Uterus (tissue), 3 donors: ENCODE measurements at regions not wholly inside any gene's neighbourhood (a gene's known extent, or its start where the extent isn't known, plus 50 kb on each side); places are given as distances from the start of the nearest gene placed in this dataset.

ENCODE experiments used
- DNase-seq, 2 donors: peaks; one replicate each; pipeline ENCODE4 v3.0.0-alpha.2; 2019 to 2020
- H3K27ac ChIP-seq, 2 donors: fragments of 200-600 bp; sonication (generic); 1 replicate in 1 of 2; 2 replicates in 1 of 2; pipeline ENCODE4 v1.5.1; 2016 to 2018
- H3K27me3 ChIP-seq, 2 donors: fragments of 200-600 bp; sonication (generic); one replicate each; pipeline ENCODE4 v1.5.1; 2018 to 2019; ENCODE audit warnings: control low read depth in 1 of 2
- H3K36me3 ChIP-seq, 2 donors: fragments of 200-600 bp; sonication (generic); one replicate each; pipeline ENCODE4 v1.5.1; 2019; ENCODE audit warnings: control low read depth in 1 of 2
- H3K4me1 ChIP-seq, 2 donors: fragments of 200-600 bp; sonication (generic); one replicate each; pipeline ENCODE4 v1.5.1; 2018 to 2019; ENCODE audit warnings: control low read depth in 1 of 2
- H3K4me3 ChIP-seq, 2 donors: fragments of 200-600 bp; sonication (generic); 1 replicate in 1 of 2; 2 replicates in 1 of 2; pipeline ENCODE4 v1.5.1; 2018 to 2019; ENCODE audit warnings: mild to moderate bottlenecking in 1 of 2
- H3K9me3 ChIP-seq, 2 donors: fragments of 200-600 bp; sonication (generic); one replicate each; pipeline ENCODE4 v1.5.1; 2019; ENCODE audit warnings: control low read depth in 1 of 2
- CTCF ChIP-seq, 4 experiments: fragments of 200-600 bp in 2 of 4; fragments of 450-650 bp in 2 of 4; sonication (generic) in 2 of 4; IDR thresholded peaks; one replicate each; pipeline ENCODE4 v1.5.1; 2016 to 2019; ENCODE audit warnings: antibody characterized with exemption in 4 of 4, mild to moderate bottlenecking in 2 of 4, moderate library complexity in 1 of 4
- POLR2A ChIP-seq, 2 donors: fragments of 450-650 bp; IDR thresholded peaks; one replicate each; pipeline ENCODE4 v1.6.1; 2016; ENCODE audit warnings: antibody characterized with exemption in 2 of 2, mild to moderate bottlenecking in 1 of 2, moderate library complexity in 1 of 2
- intact Hi-C: fragments of 100-400 bp; cut with DNase I; formaldehyde crosslinking; loops from one replicate; pipeline ENCODE4 v1.15.1; 2023; ENCODE audit warnings: low total_unique reads
- donor health status: DM: yes; HTN: yes; CAD: no.

- Histone ChIP-seq H3K27ac (no peak overlapping the region), H3K4me3 (no peak overlapping the region), H3K27me3 (no peaks in the 10 kb centered on the region), H3K9me3 (no peaks in the 10 kb centered on the region), H3K36me3 (no peaks in the 10 kb centered on the region), H3K4me1 (no peaks in the 10 kb centered on the region)
- TF ChIP-seq CTCF (IDR thresholded peaks at IDR 0.05) (no peak), POLR2A (IDR thresholded peaks at IDR 0.05) (no peak)
- intact Hi-C loops: no loop called here
- no peak for DNase-seq
Measured at GRCh38 chr2:215817046-215817445, 196.3 kb downstream of the MREG start.

- Histone ChIP-seq H3K27ac (no peak overlapping the region), H3K27me3 (no peaks in the 10 kb centered on the region), H3K9me3 (no peaks in the 10 kb centered on the region), H3K36me3 (no peaks in the 10 kb centered on the region), H3K4me3 (no peak overlapping the region), H3K4me1 (no peaks in the 10 kb centered on the region)
- DNase-seq: no peak
- intact Hi-C loops: no loop called here
- no peak for TF ChIP-seq CTCF (IDR thresholded peaks at IDR 0.05)
- TF ChIP-seq POLR2A (IDR thresholded peaks at IDR 0.05): no peak
Measured at GRCh38 chr2:215816424-215816823, 196.9 kb downstream of the MREG start.

- Histone ChIP-seq H3K9me3 (no peaks in the 10 kb centered on the region), H3K4me1 (no peaks in the 10 kb centered on the region), H3K4me3 (no peak overlapping the region), H3K27me3 (no peaks in the 10 kb centered on the region), H3K36me3 (no peaks in the 10 kb centered on the region), H3K27ac (no peak overlapping the region)
- TF ChIP-seq POLR2A (IDR thresholded peaks at IDR 0.05): no peak
- TF ChIP-seq CTCF (IDR thresholded peaks at IDR 0.05): no peak
- intact Hi-C loops: no loop called here
- no peak for DNase-seq
Measured at GRCh38 chr2:215815960-215816359, 197.4 kb downstream of the MREG start.

GRCh38 chr2:215812966-215813365 lies 200.4 kb downstream of the MREG start:
- DNase-seq: no peak
- intact Hi-C loops: no loop called here
- H3K27me3 ChIP-seq: no peaks in the 10 kb centered on the region
- H3K36me3 ChIP-seq: no peaks in the 10 kb centered on the region
- no peak overlapping the region for H3K4me3 ChIP-seq
- TF ChIP-seq CTCF (IDR thresholded peaks at IDR 0.05) (no peak), POLR2A (IDR thresholded peaks at IDR 0.05) (no peak)
- no peaks in the 10 kb centered on the region for H3K9me3 ChIP-seq
- H3K4me1 ChIP-seq: no peaks in the 10 kb centered on the region
- H3K27ac ChIP-seq: no peak overlapping the region

GRCh38 chr2:215811409-215812345 lies 201.7 kb downstream of the MREG start:
- H3K4me1 ChIP-seq: no peaks in the 10 kb centered on the region
- H3K9me3 ChIP-seq: no peaks in the 10 kb centered on the region
- TF ChIP-seq CTCF (IDR thresholded peaks at IDR 0.05) (no peak), POLR2A (IDR thresholded peaks at IDR 0.05) (no peak)
- intact Hi-C loops: no loop called here
- DNase-seq: no peak
- H3K27me3 ChIP-seq: no peaks in the 10 kb centered on the region
- H3K36me3 ChIP-seq: no peaks in the 10 kb centered on the region
- H3K27ac ChIP-seq: no peak overlapping the region
- H3K4me3 ChIP-seq: no peak overlapping the region
